ENCODE measurements at regions not wholly inside any gene's neighbourhood (a gene's known extent, or its start where the extent isn't known, plus 50 kb on each side); places are given as distances from the start of the nearest gene placed in this dataset.

DNA sequence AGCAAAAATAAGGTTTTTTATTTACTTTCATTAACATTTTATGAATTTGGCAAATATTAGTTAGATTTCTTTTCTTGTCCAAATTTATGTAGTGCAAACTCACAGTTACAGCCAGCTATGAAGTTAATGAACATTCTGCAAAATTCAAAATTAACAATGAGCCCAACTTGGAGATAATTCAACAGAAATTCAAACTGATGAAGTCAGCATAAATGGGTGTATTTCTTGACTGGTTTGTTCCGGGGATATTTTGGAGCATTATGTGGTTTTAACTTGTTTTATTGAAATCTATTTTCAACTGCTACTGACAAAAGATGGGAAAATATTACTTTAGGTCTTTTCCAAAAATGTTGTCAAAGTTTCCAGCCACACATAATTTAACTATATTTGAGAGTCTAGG is 807.9 kb downstream of the CDH8 start:
- no peak overlapping the region for H3K4me3 ChIP-seq (ENCODE audit: low read depth, poor library complexity, severe bottlenecking)
- 39 to 49% methylated on average over 1 of the region's 1 CpG for WGBS, 2 donors
- intact Hi-C loops (cut with DNase I; ENCODE audit: low total_unique reads): no loop called here
- no peak for DNase-seq (ENCODE audit: low spot score in 2 of 2)
- TF ChIP-seq POLR2A (IDR thresholded peaks at IDR 0.05): no peak
- TF ChIP-seq, protein P1, sequence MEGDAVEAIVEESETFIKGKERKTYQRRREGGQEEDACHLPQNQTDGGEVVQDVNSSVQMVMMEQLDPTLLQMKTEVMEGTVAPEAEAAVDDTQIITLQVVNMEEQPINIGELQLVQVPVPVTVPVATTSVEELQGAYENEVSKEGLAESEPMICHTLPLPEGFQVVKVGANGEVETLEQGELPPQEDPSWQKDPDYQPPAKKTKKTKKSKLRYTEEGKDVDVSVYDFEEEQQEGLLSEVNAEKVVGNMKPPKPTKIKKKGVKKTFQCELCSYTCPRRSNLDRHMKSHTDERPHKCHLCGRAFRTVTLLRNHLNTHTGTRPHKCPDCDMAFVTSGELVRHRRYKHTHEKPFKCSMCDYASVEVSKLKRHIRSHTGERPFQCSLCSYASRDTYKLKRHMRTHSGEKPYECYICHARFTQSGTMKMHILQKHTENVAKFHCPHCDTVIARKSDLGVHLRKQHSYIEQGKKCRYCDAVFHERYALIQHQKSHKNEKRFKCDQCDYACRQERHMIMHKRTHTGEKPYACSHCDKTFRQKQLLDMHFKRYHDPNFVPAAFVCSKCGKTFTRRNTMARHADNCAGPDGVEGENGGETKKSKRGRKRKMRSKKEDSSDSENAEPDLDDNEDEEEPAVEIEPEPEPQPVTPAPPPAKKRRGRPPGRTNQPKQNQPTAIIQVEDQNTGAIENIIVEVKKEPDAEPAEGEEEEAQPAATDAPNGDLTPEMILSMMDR (IDR thresholded peaks at IDR 0.05): no peak

DNA sequence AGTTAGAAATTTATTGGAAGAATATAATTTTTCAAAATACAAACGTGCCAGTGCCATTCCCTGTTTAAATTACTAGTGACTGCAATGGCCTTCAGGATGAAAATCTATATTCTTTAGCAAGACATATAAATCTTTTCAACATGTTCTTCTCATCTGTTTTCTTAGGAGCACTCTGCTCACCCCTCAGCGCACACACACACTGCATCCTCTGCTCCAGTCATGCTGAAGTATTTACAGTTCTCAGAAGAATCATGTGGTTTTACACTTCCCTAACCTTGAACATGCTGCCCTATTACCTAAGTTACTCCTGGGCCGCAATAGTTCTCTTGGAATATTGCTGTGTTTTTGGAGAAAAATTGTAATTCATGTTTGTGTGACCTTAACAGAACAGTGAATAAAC is 820.6 kb downstream of the CDH8 start:
- no peak for TF ChIP-seq POLR2A (IDR thresholded peaks at IDR 0.05)
- TF ChIP-seq, protein P1 (IDR thresholded peaks at IDR 0.05): no peak
- no peak overlapping the region for H3K4me3 ChIP-seq (ENCODE audit: low read depth, poor library complexity, severe bottlenecking)
- no peak for DNase-seq (ENCODE audit: low spot score in 2 of 2)
- intact Hi-C loops (cut with DNase I; ENCODE audit: low total_unique reads): no loop called here
- WGBS, 2 donors: 57 to 59% methylated on average over 3 of the region's 3 CpGs

DNA sequence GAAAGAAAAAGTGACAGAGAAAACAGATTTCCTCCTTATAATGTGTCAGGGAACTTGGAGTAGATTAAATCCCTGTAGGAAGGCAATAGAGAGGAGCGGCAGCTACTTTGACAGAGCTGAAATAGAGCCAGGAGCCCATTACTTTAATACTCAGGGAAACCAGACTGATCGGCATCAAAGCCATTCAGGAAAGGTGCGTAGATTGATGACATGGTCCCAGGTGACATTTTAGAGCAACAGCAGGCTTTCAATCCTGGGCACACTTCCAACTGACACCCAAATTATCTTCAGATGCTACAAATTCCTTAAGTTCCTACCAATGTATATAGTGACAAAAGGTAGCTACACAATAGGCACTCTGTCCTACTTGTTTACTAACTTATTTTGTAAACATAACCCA is 821.5 kb downstream of the CDH8 start:
- no peak for DNase-seq (ENCODE audit: low spot score in 2 of 2)
- 29 to 51% methylated on average over 3 of the region's 3 CpGs for WGBS, 2 donors
- H3K4me3 ChIP-seq (ENCODE audit: low read depth, poor library complexity, severe bottlenecking): no peak overlapping the region
- intact Hi-C loops (cut with DNase I; ENCODE audit: low total_unique reads): no loop called here
- TF ChIP-seq, protein P1 (IDR thresholded peaks at IDR 0.05): no peak
- no peak for TF ChIP-seq POLR2A (IDR thresholded peaks at IDR 0.05)

GRCh38 chr16:61210076-61210475 is 826.2 kb downstream of the CDH8 start:
- TF ChIP-seq, protein P1 (IDR thresholded peaks at IDR 0.05): no peak
- TF ChIP-seq POLR2A (IDR thresholded peaks at IDR 0.05): no peak
- no peak for DNase-seq (ENCODE audit: low spot score in 2 of 2)
- intact Hi-C loops (cut with DNase I; ENCODE audit: low total_unique reads): no loop called here
- no peak overlapping the region for H3K4me3 ChIP-seq (ENCODE audit: low read depth, poor library complexity, severe bottlenecking)

- no peak for TF ChIP-seq POLR2A (IDR thresholded peaks at IDR 0.05)
- TF ChIP-seq, protein P1 (IDR thresholded peaks at IDR 0.05): no peak
Measured at GRCh38 chr16:61195006-61195405, 841.2 kb downstream of the CDH8 start.

DNA sequence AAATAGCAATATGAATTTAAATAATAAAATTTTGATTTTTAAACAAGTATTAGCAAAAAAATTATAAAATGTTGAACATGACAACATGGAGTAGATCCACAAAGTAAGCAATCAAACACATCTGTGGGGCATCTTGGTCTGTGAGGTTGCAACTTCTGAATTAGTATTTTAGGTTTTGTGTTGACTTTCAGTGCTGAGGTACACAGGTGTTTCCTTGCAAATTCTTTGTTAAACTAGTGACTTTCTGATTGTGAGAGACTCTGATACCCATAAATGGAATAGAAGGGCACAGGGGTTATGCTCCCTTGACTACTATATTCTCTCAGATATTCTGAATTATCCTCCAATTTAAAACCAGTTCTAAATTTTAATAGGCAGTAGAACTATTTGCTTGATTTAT is 841.7 kb downstream of the CDH8 start:
- TF ChIP-seq, protein P1 (IDR thresholded peaks at IDR 0.05): no peak
- TF ChIP-seq POLR2A (IDR thresholded peaks at IDR 0.05): no peak
- intact Hi-C loops (cut with DNase I; ENCODE audit: low total_unique reads): no loop called here
- H3K4me3 ChIP-seq (ENCODE audit: low read depth, poor library complexity, severe bottlenecking): no peak overlapping the region
- DNase-seq (ENCODE audit: low spot score in 2 of 2): no peak

More at GRCh38 chr16:61195006-61195405, 841.2 kb downstream of the CDH8 start:
- intact Hi-C loops (cut with DNase I; ENCODE audit: low total_unique reads): no loop called here
- H3K4me3 ChIP-seq (ENCODE audit: low read depth, poor library complexity, severe bottlenecking): no peak overlapping the region
- no peak for DNase-seq (ENCODE audit: low spot score in 2 of 2)

Measured in lower leg skin (tissue), 4 donors.